Prostate gland (tissue), 2 donors: ENCODE measurements at regions not wholly inside any gene's neighbourhood (a gene's known extent, or its start where the extent isn't known, plus 50 kb on each side); places are given as distances from the start of the nearest gene placed in this dataset.

Experiments
- POLR2A ChIP-seq: fragments of 450-650 bp; IDR thresholded peaks from one replicate; pipeline ENCODE4 v1.6.1; 2016; ENCODE audit warnings: antibody characterized with exemption, mild to moderate bottlenecking
- POLR2AphosphoS5 ChIP-seq: sonication (generic); formaldehyde crosslinking; IDR thresholded peaks from one replicate; pipeline ENCODE4 v1.6.1; 2017; ENCODE audit warnings: antibody characterized with exemption
- TF ChIP-seq, protein P1 (sequence below), 4 experiments: fragments of 200-600 bp in 2 of 4; fragments of 450-650 bp in 2 of 4; sonication (generic) in 2 of 4; IDR thresholded peaks; 1 replicate in 3 of 4; 2 replicates in 1 of 4; pipeline ENCODE4 v1.5.1; 2016 to 2019; ENCODE audit warnings: antibody characterized with exemption in 4 of 4, mild to moderate bottlenecking in 2 of 4, moderate library complexity in 2 of 4

DNA sequence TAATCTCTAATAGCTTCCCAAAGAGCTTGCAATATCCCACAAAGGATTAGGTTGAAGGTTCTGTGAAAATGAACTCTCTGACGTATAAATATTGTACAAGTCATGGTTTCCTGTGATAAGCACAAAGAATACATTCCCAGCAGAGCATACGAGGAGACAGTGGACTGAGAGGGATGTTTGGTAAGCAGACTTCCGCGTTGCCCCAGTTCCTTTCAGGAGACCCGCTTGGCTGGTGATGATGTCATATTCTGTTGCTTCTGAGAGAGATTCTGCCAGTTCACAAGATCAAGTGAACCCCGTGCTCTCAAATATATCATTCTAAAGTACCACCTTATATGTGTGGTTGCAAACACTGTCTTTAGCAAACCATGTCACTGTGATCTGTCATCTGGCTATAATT is 323.9 kb upstream of the CASK start:
- TF ChIP-seq, protein P1, sequence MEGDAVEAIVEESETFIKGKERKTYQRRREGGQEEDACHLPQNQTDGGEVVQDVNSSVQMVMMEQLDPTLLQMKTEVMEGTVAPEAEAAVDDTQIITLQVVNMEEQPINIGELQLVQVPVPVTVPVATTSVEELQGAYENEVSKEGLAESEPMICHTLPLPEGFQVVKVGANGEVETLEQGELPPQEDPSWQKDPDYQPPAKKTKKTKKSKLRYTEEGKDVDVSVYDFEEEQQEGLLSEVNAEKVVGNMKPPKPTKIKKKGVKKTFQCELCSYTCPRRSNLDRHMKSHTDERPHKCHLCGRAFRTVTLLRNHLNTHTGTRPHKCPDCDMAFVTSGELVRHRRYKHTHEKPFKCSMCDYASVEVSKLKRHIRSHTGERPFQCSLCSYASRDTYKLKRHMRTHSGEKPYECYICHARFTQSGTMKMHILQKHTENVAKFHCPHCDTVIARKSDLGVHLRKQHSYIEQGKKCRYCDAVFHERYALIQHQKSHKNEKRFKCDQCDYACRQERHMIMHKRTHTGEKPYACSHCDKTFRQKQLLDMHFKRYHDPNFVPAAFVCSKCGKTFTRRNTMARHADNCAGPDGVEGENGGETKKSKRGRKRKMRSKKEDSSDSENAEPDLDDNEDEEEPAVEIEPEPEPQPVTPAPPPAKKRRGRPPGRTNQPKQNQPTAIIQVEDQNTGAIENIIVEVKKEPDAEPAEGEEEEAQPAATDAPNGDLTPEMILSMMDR (IDR thresholded peaks at IDR 0.05) = no peak
- TF ChIP-seq POLR2AphosphoS5 = no peak
- no peak for TF ChIP-seq POLR2A
